SK-N-SH (cell line): ENCODE measurements at regions not wholly inside any gene's neighbourhood (a gene's known extent, or its start where the extent isn't known, plus 50 kb on each side); places are given as distances from the start of the nearest gene placed in this dataset.

Experiments
- CTCF ChIA-PET: fragments of 300-600, 350-600 bp; formaldehyde crosslinking; extraction: SDS; loops from one replicate; lab custom pipeline; 2021; lab: Yijun Ruan, JAX
- POLR2A ChIA-PET: fragments of 350-600 bp; sonication (Branson Sonifier 250); formaldehyde crosslinking; extraction: SDS; loops from one replicate; lab custom pipeline; 2020; ENCODE audit warnings: antibody characterized with exemption, inconsistent platforms; lab: Yijun Ruan, JAX
- DNase-seq: peaks from one replicate; pipeline ENCODE4 v3.0.0; 2012
- H2AFZ ChIP-seq: fragments of 200-600 bp; sonication (generic); 2 replicates; pipeline ENCODE4 v1.8.1; 2016; ENCODE audit warnings: antibody characterized with exemption, mild to moderate bottlenecking, low read depth
- H3F3A ChIP-seq: fragments of 200-600 bp; sonication (generic); replicated peaks from 2 replicates; pipeline ENCODE3; 2016; ENCODE audit warnings: antibody characterized with exemption, mild to moderate bottlenecking; ENCODE audit not compliant: insufficient read depth
- H3K27ac ChIP-seq, 2 experiments: fragments of 200-500 bp in 1 of 2; fragments of 200-600 bp in 1 of 2; sonication (Bioruptor generic) in 1 of 2; sonication (generic), shearing (Covaris generic) in 1 of 2; 2 replicates each; pipeline versions ENCODE4 v1.5.1 to v1.6.1; 2014 to 2016; ENCODE audit warnings: low read depth in 2 of 2, inconsistent platforms in 1 of 2, low read length in 1 of 2, mild to moderate bottlenecking in 1 of 2, mixed read lengths in 1 of 2
- H3K27me3 ChIP-seq: fragments of 200-600 bp; sonication (generic), shearing (Covaris generic); 2 replicates; pipeline ENCODE4 v1.6.1; 2016; ENCODE audit warnings: mixed run types; ENCODE audit not compliant: insufficient read depth
- H3K36me3 ChIP-seq, 2 experiments: fragments of 200-500 bp in 1 of 2; fragments of 200-600 bp in 1 of 2; sonication (Bioruptor generic) in 1 of 2; sonication (generic) in 1 of 2; replicated peaks in 1 of 2; 2 replicates each; pipeline versions ENCODE3 to v1.5.1; 2014 to 2016; ENCODE audit warnings: low read length in 1 of 2, mild to moderate bottlenecking in 1 of 2; ENCODE audit not compliant: insufficient read depth in 2 of 2, control insufficient read depth in 1 of 2
- H3K4me1 ChIP-seq, 2 experiments: fragments of 200-500 bp in 1 of 2; fragments of 200-600 bp in 1 of 2; sonication (Bioruptor generic) in 1 of 2; sonication (generic), shearing (Covaris generic) in 1 of 2; 2 replicates each; pipeline versions ENCODE4 v1.5.1 to v1.6.1; 2014 to 2016; ENCODE audit warnings: low read depth in 1 of 2, low read length in 1 of 2, mixed run types in 1 of 2; ENCODE audit not compliant: insufficient read depth in 2 of 2, control insufficient read depth in 1 of 2
- H3K4me2 ChIP-seq: fragments of 200-600 bp; sonication (generic), shearing (Covaris generic); 2 replicates; pipeline ENCODE4 v1.6.1; 2017; ENCODE audit warnings: mixed run types
- H3K4me3 ChIP-seq, 2 experiments: fragments of 200-500 bp in 1 of 2; fragments of 200-600 bp in 1 of 2; sonication (Bioruptor generic) in 1 of 2; sonication (generic), shearing (Covaris generic) in 1 of 2; 2 replicates each; pipeline versions ENCODE4 v1.5.1 to v1.8.1; 2014 to 2016; ENCODE audit warnings: low read depth in 2 of 2, inconsistent platforms in 1 of 2, low read length in 1 of 2, mild to moderate bottlenecking in 1 of 2, mixed read lengths in 1 of 2, moderate library complexity in 1 of 2
- H3K79me2 ChIP-seq: fragments of 200-600 bp; sonication (generic); 2 replicates; pipeline ENCODE4 v1.8.1; 2017; ENCODE audit warnings: mild to moderate bottlenecking; ENCODE audit not compliant: insufficient read depth
- H3K9ac ChIP-seq: fragments of 200-600 bp; sonication (generic); 2 replicates; pipeline ENCODE4 v1.6.1; 2017; ENCODE audit warnings: mixed run types
- H3K9me2 ChIP-seq: fragments of 200-600 bp; sonication (generic); 2 replicates; pipeline ENCODE4 v1.6.1; 2017; ENCODE audit warnings: mixed run types
- H3K9me3 ChIP-seq: fragments of 200-600 bp; sonication (generic); 2 replicates; pipeline ENCODE4 v1.6.1; 2017; ENCODE audit warnings: mixed run types, mild to moderate bottlenecking, moderate library complexity
- H4K20me1 ChIP-seq: fragments of 200-600 bp; sonication (generic); 2 replicates; pipeline ENCODE4 v1.6.1; 2017; ENCODE audit warnings: mild to moderate bottlenecking, mixed run types; ENCODE audit not compliant: insufficient read depth
- FOXJ3 ChIP-seq: sonication (generic); formaldehyde crosslinking; IDR thresholded peaks from 2 replicates; pipeline ENCODE4 v1.5.1; 2020; ENCODE audit warnings: mild to moderate bottlenecking, missing genetic modification reagents
- GABPA ChIP-seq: IDR thresholded peaks from 2 replicates; pipeline ENCODE4 v1.4.0; 2012; ENCODE audit warnings: low read depth, mild to moderate bottlenecking
- GATA2 ChIP-seq: sonication (generic); formaldehyde crosslinking; IDR thresholded peaks from 2 replicates; pipeline ENCODE4 v1.5.0; 2020; ENCODE audit warnings: mild to moderate bottlenecking, missing genetic modification reagents
- IRF3 ChIP-seq: fragments of 150-350 bp; IDR thresholded peaks from 2 replicates; pipeline ENCODE4 v1.6.1; 2016; ENCODE audit warnings: mild to moderate bottlenecking, low read depth, low read length
- JUND ChIP-seq: IDR thresholded peaks from 2 replicates; pipeline ENCODE4 v1.4.0; 2012
- RAD21 ChIP-seq: IDR thresholded peaks from 2 replicates; pipeline ENCODE4 v1.6.1; 2012; ENCODE audit warnings: mild to moderate bottlenecking, low read length
- RCOR1 ChIP-seq: fragments of 150-350 bp; IDR thresholded peaks from 2 replicates; pipeline ENCODE4 v1.6.1; 2017; ENCODE audit warnings: antibody characterized with exemption, low read length
- SIN3A ChIP-seq: IDR thresholded peaks from 2 replicates; pipeline ENCODE4 v1.6.1; 2012; ENCODE audit warnings: low read depth, mild to moderate bottlenecking, low read length, moderate library complexity, borderline replicate concordance
- SMC3 ChIP-seq: IDR thresholded peaks from 2 replicates; pipeline ENCODE4 v1.6.1; 2012; ENCODE audit warnings: low read depth, low read length, improper control_type of control experiment
- WGBS: methylation state at CpG from one replicate; pipeline ENCODE4 v1.1.6; 2017; ENCODE audit warnings: low lambda C conversion rate; 5-methylcytosine and 5-hydroxymethylcytosine counted together
- TF ChIP-seq, protein P1 (sequence below): IDR thresholded peaks from 2 replicates; pipeline ENCODE4 v1.4.0; 2012; ENCODE audit warnings: low read depth, borderline replicate concordance
- TF ChIP-seq, protein P2 (sequence below): fragments of 150-350 bp; IDR thresholded peaks from 2 replicates; pipeline ENCODE4 v1.6.1; 2017; ENCODE audit warnings: antibody characterized with exemption, low read length, low read depth, borderline replicate concordance

- Histone ChIP-seq H3K9ac (no peak overlapping the region), H3K4me1 (peaks cover 0 to 5% of the 10 kb centered on the region in 2 experiments; a peak in 1 of 4 replicates), H3K36me3 (no peaks in the 10 kb centered on the region), H3K79me2 (no peaks in the 10 kb centered on the region), H3K4me2 (no peak overlapping the region), H3K27me3 (no peaks in the 10 kb centered on the region), H3K4me3 (no peak overlapping the region), H2AFZ (no peak overlapping the region), H3K9me2 (no peaks in the 10 kb centered on the region), H3K9me3 (no peaks in the 10 kb centered on the region), H3F3A (no peaks in the 10 kb centered on the region), H3K27ac (no peak overlapping the region), H4K20me1 (no peaks in the 10 kb centered on the region)
- TF ChIP-seq SIN3A, result no peak
- TF ChIP-seq IRF3, result no peak
- TF ChIP-seq GABPA, result no peak
- no peak for TF ChIP-seq FOXJ3 (CRISPR knock-in tag)
- TF ChIP-seq GATA2 (CRISPR knock-in tag), result no peak
- no peak for DNase-seq
- ChIA-PET POLR2A (no interaction called here), CTCF (interaction anchor here (1.4 to 2.2 kb wide), 4 partner anchors 27 to 300 kb away, joined by 3 to 6 read pairs (median 4); partner anchors contain the start of gene RHOU)
- 32% methylated on average over 2 of the region's 2 CpGs for WGBS
Measured at GRCh38 chr1:229035748-229036082, 235.2 kb upstream of the RAB4A start.

DNA sequence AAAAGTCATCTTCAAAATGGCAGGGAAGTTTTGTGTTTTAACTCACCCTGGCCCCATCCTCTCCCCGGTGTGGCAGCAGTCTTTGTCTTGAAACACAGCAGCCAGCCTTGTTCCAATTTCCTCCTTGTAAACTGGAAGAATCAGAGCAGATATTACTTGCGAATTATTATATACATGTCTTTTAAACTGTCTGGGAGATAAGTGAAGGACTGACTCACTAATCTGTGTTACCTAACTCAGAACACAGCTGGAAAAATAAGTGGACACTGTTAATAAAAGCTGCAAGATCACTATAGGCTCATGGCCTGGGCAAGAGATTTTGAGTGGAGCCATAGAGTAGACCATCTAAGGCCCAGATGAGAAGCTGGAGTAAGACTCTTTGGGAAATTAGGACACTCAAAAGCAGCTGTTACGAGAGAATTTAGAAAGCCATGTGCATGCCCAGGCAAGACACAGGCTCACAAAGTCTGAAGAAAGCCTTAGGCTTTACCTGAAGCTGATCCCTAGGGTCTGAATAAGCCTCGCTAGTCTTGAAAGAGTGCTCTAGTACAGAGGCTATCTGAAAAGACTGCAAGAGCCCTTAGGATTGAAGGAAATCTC lies 233.0 kb upstream of the RAB4A start:
- TF ChIP-seq IRF3 (no peak), GATA2 (CRISPR knock-in tag) (no peak), JUND (no peak), RCOR1 (no peak), SMC3 (no peak), RAD21 (no peak)
- TF ChIP-seq, protein P1, sequence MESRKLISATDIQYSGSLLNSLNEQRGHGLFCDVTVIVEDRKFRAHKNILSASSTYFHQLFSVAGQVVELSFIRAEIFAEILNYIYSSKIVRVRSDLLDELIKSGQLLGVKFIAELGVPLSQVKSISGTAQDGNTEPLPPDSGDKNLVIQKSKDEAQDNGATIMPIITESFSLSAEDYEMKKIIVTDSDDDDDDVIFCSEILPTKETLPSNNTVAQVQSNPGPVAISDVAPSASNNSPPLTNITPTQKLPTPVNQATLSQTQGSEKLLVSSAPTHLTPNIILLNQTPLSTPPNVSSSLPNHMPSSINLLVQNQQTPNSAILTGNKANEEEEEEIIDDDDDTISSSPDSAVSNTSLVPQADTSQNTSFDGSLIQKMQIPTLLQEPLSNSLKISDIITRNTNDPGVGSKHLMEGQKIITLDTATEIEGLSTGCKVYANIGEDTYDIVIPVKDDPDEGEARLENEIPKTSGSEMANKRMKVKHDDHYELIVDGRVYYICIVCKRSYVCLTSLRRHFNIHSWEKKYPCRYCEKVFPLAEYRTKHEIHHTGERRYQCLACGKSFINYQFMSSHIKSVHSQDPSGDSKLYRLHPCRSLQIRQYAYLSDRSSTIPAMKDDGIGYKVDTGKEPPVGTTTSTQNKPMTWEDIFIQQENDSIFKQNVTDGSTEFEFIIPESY, result no peak
- TF ChIP-seq, protein P2, sequence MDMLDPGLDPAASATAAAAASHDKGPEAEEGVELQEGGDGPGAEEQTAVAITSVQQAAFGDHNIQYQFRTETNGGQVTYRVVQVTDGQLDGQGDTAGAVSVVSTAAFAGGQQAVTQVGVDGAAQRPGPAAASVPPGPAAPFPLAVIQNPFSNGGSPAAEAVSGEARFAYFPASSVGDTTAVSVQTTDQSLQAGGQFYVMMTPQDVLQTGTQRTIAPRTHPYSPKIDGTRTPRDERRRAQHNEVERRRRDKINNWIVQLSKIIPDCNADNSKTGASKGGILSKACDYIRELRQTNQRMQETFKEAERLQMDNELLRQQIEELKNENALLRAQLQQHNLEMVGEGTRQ, result no peak
- WGBS, result 61% methylated on average over 4 of the region's 4 CpGs
- no peaks in the 10 kb centered on the region; a peak in 1 of 4 replicates for H3K4me1 ChIP-seq
- no peaks in the 10 kb centered on the region for H4K20me1 ChIP-seq
- H3K36me3 ChIP-seq, result no peaks in the 10 kb centered on the region
- no peaks in the 10 kb centered on the region for H3K9me2 ChIP-seq
- H3K79me2 ChIP-seq, result no peaks in the 10 kb centered on the region
- ChIA-PET CTCF (interaction anchor here (1.0 to 1.6 kb wide), 2 partner anchors 12 to 189 kb away, joined by 3 to 4 read pairs; no protein-coding TSS in a partner anchor), POLR2A (no interaction called here)
- no peak overlapping the region for H3K4me3 ChIP-seq
- DNase-seq, result no peak
- H2AFZ ChIP-seq, result no peak overlapping the region
- no peak overlapping the region for H3K27ac ChIP-seq
- H3K4me2 ChIP-seq, result no peak overlapping the region
- H3K9me3 ChIP-seq, result no peaks in the 10 kb centered on the region
- no peaks in the 10 kb centered on the region for H3K27me3 ChIP-seq
- H3K9ac ChIP-seq, result no peak overlapping the region
- H3F3A ChIP-seq, result no peaks in the 10 kb centered on the region
